Small intestine (tissue), 7 donors: ENCODE measurements at regions not wholly inside any gene's neighbourhood (a gene's known extent, or its start where the extent isn't known, plus 50 kb on each side); places are given as distances from the start of the nearest gene placed in this dataset.

Experiments used
- DNase-seq, 2 donors: peaks; one replicate each; pipeline versions ENCODE4 v3.0.0 to v3.0.0-alpha.2; 2013
- FAIRE-seq: peaks from 2 replicates; lab custom pipeline; 2012; peaks lifted over from hg19 to GRCh38; lab: Jason Lieb, UNC
- H3K27ac ChIP-seq, 3 donors: one replicate each; pipeline ENCODE4 v1.5.1; 2013; ENCODE audit warnings: low read length in 2 of 3, mild to moderate bottlenecking in 2 of 3, control low read depth in 1 of 3, inconsistent platforms in 1 of 3, low read depth in 1 of 3, moderate library complexity in 1 of 3
- H3K27me3 ChIP-seq, 3 donors: one replicate each; pipeline ENCODE4 v1.6.1; 2013; ENCODE audit warnings: low read length in 3 of 3, inconsistent platforms in 1 of 3; ENCODE audit not compliant: control insufficient read depth in 3 of 3, insufficient read depth in 3 of 3
- H3K36me3 ChIP-seq, 3 donors: one replicate each; pipeline ENCODE4 v1.6.1; 2013; ENCODE audit warnings: low read length in 3 of 3, inconsistent platforms in 1 of 3, low read depth in 1 of 3, mild to moderate bottlenecking in 1 of 3, moderate library complexity in 1 of 3; ENCODE audit not compliant: control insufficient read depth in 3 of 3, insufficient read depth in 2 of 3
- H3K4me1 ChIP-seq, 3 donors: one replicate each; pipeline ENCODE4 v1.6.1; 2013; ENCODE audit warnings: low read length in 2 of 3, inconsistent platforms in 1 of 3, low read depth in 1 of 3, mild to moderate bottlenecking in 1 of 3, moderate library complexity in 1 of 3; ENCODE audit not compliant: control insufficient read depth in 3 of 3, insufficient read depth in 2 of 3
- H3K4me3 ChIP-seq, 3 donors: one replicate each; pipeline ENCODE4 v1.5.1; 2013; ENCODE audit warnings: low read length in 3 of 3, control low read depth in 1 of 3, inconsistent platforms in 1 of 3, low read depth in 1 of 3, mild to moderate bottlenecking in 1 of 3, moderate library complexity in 1 of 3
- H3K9me3 ChIP-seq, 2 donors: one replicate each; pipeline ENCODE4 v1.6.1; 2013; ENCODE audit warnings: low read depth in 1 of 2, low read length in 1 of 2; ENCODE audit not compliant: control insufficient read depth in 2 of 2, insufficient read depth in 1 of 2
- WGBS, 3 donors: extraction: QIAGEN DNeasy Blood & Tissue Kit; methylation state at CpG; one replicate each; pipeline ENCODE4 v1.1.7; 2013; 5-methylcytosine and 5-hydroxymethylcytosine counted together
- donor health status: healthy with polysubstance abuse.
- donor health status: control.
- donor health status: control.
- donor health status: Bipolar disorder and iron deficiency.
- donor health status: healthy.

- Histone ChIP-seq H3K27me3 (no peaks in the 10 kb centered on the region), H3K4me3 (no peak overlapping the region), H3K4me1 (no peaks in the 10 kb centered on the region), H3K36me3 (no peaks in the 10 kb centered on the region), H3K9me3 (no peaks in the 10 kb centered on the region), H3K27ac (no peak overlapping the region)
- whole genome bisulfite sequencing, 3 donors: 15 to 29% (median 22%) methylated on average over 2 of the region's 2 CpGs
- DNase-seq: no peak
- no peak for FAIRE-seq
These were observed 314.9 kb upstream of the TEX13C start for GRCh38 chrX:125004799-125005198.

GRCh38 chrX:125005863-125006262, 313.8 kb upstream of the TEX13C start:
- Histone ChIP-seq H3K9me3 (no peaks in the 10 kb centered on the region), H3K27ac (no peak overlapping the region), H3K27me3 (no peaks in the 10 kb centered on the region), H3K4me1 (no peaks in the 10 kb centered on the region), H3K4me3 (no peak overlapping the region), H3K36me3 (no peaks in the 10 kb centered on the region)
- FAIRE-seq: no peak
- 36 to 65% (median 47%) methylated on average over 4 of the region's 4 CpGs for WGBS, 3 donors
- no peak for DNase-seq

GRCh38 chrX:125006704-125007103, 313.0 kb upstream of the TEX13C start:
- WGBS, 3 donors: 66 to 82% (median 66%) methylated on average over 3 of the region's 3 CpGs
- no peak for FAIRE-seq
- Histone ChIP-seq H3K4me3 (no peak overlapping the region), H3K9me3 (no peaks in the 10 kb centered on the region), H3K27me3 (no peaks in the 10 kb centered on the region), H3K36me3 (no peaks in the 10 kb centered on the region), H3K4me1 (no peaks in the 10 kb centered on the region), H3K27ac (no peak overlapping the region)
- no peak for DNase-seq

GRCh38 chrX:125012585-125012984, 307.1 kb upstream of the TEX13C start:
- Histone ChIP-seq H3K4me1 (no peaks in the 10 kb centered on the region), H3K27me3 (no peaks in the 10 kb centered on the region), H3K4me3 (no peak overlapping the region), H3K27ac (no peak overlapping the region), H3K36me3 (no peaks in the 10 kb centered on the region), H3K9me3 (no peaks in the 10 kb centered on the region)
- FAIRE-seq: no peak
- DNase-seq: no peak
- 80 to 90% (median 90%) methylated on average over 3 of the region's 3 CpGs for WGBS, 3 donors

- 55 to 82% (median 75%) methylated on average over 3 of the region's 3 CpGs for WGBS, 3 donors
- FAIRE-seq: no peak
- no peak overlapping the region for H3K27ac ChIP-seq
- H3K4me3 ChIP-seq: no peak overlapping the region
- H3K27me3 ChIP-seq: no peaks in the 10 kb centered on the region
- no peak for DNase-seq
- no peaks in the 10 kb centered on the region for H3K4me1 ChIP-seq
- no peaks in the 10 kb centered on the region for H3K9me3 ChIP-seq
- no peaks in the 10 kb centered on the region for H3K36me3 ChIP-seq
These were observed 290.5 kb upstream of the TEX13C start for GRCh38 chrX:125029131-125029530.
